ENCODE measurements at regions not wholly inside any gene's neighbourhood (a gene's known extent, or its start where the extent isn't known, plus 50 kb on each side); places are given as distances from the start of the nearest gene placed in this dataset.
"Not testable (repeated sequence)": the region's sequence is repeated elsewhere in the genome, so short reads cannot be mapped to it uniquely, and the experiment has no call there.

DNA sequence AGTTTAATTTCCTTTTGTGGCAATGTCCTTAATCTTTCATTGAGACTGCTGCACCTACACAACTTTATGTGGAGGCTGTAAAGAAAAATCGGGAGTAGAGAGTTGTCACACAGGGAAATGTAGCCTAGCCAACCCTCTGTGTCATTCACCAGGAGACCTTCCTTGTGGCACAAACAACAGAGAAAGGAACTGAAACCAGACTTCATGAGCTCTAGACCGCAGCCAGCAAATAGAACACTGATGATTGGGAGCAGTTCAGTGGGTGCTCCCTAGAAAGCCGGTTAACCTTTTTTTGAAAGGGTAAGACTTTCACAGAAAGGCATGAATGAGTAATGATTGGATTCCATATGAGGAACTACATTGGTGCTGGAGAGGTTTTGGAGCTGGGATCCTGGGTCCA is 1752.4 kb upstream of the CELF4 start:
- no peak for DNase-seq (ENCODE audit: low read depth in 2 of 2)

DNA sequence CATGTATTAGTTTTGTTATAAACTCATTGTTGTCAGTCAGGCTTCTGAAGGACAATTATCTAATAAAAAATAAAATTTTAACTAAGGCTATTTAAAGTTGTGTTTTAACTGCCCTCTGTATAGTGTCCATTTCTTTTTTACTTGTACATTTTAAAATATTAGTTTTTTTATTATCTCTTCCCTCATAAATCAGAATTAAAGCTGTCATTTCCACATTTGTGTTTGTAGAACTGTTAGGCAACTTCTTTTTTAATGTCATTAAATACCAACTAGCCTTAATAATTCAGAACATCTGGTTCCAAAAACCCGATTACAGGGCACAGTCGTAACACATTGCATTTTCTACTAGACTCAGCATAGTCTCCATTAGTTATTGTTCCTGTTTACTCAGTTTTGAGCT is 1749.0 kb upstream of the CELF4 start:
- DNase-seq (ENCODE audit: low read depth in 2 of 2) = no peak

DNA sequence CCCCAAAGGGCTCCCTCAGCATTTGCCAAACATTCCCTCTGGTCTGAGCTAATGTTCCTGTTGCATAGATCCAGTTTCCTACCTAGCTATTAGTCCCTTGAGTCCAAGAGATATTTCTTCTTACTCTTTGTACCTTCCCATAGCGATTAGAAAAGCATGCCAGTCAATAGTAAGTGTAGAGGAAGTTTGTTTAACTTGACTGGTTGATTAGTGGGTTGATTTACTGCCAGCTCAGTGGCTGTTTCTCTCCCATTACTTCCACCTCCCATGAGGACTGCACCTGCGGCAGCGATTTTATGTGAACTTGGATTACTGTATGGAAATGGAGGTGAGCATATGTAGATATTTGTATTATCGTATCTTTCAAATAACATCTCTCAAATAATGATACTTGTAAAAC is 1748.4 kb upstream of the CELF4 start:
- DNase-seq (ENCODE audit: low read depth in 2 of 2) = no peak

DNA sequence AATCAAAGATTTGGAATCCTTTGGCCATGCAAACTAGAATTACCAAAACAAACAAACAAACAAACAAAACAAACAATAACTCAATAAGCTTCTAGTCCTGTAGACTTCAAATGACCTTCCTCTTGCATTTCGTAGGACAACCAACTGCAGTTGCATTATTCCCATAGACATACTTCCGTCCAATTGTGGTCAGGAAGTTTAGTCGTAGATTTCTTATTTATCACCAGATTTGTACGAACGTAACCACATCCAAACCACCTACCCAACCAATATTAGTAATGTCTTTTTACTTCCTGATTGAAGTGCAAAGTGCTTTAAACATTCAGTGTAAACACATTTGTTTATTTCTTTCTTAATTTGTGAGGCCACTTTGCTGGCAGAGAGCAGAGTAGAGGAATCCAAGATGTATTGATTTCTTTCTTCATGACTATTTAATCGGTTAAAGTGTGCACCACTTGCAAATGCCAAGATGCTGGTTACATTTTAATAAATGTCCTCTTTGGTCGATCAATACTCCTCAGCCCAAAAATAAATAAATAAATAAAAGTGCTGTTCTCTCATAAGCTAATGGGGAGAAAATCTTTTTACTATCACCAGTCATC is 1745.6 kb upstream of the CELF4 start:
- no peak for DNase-seq (ENCODE audit: low read depth in 2 of 2)

DNA sequence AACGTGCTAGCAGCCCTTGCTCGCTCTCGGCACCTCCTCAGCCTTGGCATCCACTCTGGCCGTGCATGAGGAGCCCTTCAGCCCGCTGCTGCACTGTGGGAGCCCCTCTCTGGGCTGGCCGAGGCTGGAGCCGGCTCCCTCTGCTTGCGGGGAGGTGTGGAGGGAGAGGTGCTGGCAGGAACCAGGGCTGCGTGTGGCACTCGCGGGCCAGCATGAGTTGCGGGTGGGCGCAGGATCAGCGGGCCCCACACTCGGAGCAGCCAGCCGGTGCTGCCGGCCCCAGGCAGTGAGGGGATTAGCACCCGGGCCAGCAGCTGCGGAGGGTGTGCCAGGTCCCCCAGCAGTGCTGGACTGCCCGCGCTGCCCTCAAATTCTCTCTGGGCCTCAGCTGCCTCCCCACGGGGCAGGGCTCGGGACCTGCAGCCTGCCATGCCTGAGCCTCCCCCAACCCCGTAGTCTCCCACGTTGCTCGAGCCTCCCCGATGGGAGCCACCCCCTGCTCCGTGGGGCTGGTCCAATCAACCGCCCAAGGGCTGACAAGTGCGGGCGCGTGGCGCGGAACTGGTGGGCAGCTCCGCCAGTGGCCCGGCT is 1743.4 kb upstream of the CELF4 start:
- not testable (repeated sequence) for DNase-seq (ENCODE audit: low read depth in 2 of 2)

DNA sequence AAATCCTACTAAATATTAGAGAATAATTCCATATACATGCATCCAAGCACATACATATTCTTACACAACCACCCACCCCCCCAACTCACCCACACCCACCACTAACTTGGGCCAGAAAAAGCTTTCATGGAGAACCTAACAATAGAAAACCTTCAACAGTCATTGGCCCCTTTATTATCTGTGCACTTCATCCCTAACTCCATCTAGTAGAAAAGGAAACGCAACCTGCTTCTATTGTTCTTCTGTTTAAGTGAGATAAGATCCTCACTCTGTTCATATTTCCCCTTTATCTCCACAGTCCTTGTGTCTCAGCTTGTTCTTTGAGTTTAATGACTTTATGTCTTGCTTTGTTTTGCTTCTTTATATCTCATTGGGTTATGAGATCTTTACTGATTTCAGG is 1740.2 kb upstream of the CELF4 start:
- DNase-seq (ENCODE audit: low read depth in 2 of 2) = no peak

DNA sequence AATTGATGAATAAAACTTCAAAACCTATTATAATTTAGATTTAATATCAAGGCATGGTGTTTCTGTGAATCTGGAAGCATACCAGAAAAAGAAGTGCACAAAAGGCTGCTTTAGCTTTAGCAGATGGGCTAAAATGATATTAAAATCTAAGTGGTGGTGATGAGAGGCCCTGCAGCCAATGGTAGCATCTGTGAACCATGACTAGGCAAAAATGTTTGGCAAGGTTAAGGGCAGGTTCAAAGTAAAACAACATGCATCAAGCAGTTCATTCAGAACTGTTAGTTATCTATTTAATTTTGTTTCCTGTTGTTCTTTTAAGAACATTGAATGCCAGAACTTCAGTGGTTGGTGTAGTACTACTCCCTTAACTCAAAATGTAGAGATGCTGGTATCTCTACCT is 1736.9 kb upstream of the CELF4 start:
- DNase-seq (ENCODE audit: low read depth in 2 of 2) = no peak

DNA sequence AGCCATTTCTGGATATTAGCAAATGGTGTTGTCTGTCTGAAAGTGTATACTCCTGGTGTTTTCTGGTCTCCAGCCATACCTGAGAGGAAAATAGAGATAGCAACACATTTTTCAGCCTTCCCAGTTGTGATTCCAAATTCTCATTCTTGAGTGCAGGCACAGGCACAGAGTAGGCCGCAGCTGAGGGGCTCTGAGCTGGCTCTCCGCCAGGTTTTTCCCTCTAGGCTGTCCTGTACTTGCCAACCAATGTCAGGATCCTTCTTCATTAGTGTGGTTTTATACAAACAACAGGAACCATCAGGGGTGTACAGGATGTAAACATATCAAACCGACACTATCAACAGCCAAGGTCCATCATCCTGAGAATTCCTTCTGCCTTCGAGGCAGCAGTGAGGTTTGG is 1733.6 kb upstream of the CELF4 start:
- no peak for DNase-seq (ENCODE audit: low read depth in 2 of 2)

DNA sequence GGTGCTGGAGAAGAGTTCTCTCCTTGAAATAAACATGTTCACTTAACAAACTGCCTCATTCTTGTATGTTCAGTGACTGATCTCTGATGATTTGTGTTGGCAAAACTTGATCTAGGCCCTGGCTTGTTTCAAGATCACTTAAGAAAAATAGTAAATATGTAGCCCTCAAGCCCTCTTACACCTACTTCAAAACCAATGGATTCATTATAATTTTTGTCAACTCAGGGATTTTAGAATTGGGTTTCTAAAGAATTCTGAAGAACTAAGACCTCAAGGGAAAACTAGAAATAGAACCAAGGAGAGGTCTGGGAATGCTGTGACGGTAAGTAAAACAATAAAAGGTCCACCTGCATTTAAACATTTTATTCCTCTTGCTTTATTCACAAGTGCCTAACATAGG is 1731.6 kb upstream of the CELF4 start:
- no peak for DNase-seq (ENCODE audit: low read depth in 2 of 2)

DNA sequence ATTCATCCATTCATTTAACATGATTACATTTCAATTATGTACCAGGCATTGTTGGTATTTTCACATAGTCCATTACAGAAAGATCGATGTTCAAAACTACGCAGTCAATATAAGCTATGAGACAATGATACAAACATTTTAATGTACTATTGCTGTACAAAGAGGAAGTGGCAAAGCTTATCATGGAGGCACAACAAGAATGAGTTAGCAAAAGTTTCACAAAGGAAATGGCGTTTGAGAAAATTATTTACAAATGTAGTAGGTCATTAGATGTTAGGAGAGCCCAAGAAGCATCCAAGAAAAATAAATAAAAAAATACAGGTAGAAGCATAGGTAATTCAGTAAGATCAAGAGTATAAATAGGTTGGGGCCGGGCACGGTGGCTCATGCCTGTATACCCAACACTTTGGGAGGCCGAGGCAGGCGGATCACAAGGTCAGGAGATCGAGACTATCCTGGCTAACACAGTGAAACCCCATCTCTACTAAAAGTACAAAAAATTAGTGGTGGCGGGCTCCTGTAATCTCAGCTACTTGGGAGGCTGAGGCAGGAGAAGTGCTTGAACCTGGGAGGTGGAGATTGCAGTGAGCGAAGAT is 1730.8 kb upstream of the CELF4 start:
- no peak for DNase-seq (ENCODE audit: low read depth in 2 of 2)

DNA sequence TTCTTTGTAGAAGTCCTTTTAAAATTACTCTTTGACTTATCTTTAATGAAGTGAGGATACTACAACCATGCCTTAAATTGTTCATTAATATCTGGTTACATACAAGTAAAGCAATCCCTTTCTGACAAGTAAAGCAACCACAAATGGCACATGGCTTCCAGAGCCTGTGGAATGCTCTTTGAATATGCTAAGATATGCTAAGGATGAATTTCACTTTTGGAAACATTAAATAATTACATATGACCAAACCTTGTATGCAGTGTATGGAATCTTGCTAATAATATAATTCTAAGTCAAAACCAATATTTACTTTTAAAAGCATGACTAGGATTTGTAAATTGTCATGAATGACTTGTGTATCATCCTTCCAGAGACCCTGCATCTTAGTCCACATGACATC is 1711.2 kb upstream of the CELF4 start:
- DNase-seq (ENCODE audit: low read depth in 2 of 2) = no peak

DNA sequence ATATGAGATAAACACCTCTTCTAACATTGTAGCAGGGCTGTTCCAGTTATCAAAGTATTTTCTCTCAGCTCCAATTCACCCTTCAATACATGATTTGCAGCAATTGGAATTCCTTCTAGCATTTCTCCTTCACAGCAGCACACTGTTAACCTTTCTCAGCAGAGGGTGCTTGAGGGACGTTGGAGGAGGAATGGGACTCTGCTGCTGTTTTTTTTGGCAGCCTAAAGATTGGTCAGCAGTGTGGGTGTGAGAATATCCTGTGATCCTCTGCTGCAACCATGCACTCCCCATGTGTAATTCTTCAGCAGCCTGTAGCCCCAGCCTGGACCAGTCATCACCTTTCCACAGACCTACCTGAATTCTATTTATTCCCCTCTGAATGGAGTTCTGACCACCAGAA is 1708.9 kb upstream of the CELF4 start:
- no peak for DNase-seq (ENCODE audit: low read depth in 2 of 2)

DNA sequence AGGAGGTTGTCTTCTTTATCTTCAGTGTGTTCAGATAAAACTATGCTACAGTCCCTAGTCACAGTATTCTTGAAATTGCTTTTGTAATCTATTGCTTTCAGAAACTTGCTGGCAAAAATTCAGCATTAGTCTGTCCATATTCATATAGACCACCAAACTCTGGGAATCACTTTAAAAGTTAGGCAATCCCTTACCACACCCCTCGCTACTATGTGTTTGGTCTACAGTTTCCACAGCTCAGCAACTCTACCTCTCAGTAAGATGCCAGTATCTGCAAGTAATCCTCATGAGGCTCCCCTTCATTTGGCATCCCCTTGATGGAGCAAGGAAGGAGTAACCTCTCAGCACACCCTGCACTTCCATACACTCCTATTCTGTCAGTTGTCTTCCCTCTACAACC is 1706.6 kb upstream of the CELF4 start:
- DNase-seq (ENCODE audit: low read depth in 2 of 2) = no peak

DNA sequence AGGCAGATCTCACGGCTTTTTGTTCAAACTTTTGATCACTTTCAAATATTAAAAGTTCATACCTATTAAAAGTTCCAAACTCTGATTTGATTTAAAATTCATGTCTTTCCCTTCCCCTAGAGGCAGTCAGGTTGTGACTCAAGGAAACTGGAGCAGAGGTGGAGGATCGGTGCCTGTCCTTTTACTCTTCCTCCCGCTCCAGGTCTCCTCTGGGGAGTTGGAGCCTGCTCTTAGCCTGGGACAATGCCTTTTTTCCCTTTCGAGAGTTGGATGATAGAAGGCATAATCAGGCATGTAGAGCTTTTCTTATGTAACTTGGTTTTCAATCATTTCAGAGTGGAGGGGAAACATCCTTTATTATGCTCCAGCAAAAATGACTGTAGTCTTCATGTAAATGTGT is 1706.1 kb upstream of the CELF4 start:
- DNase-seq (ENCODE audit: low read depth in 2 of 2) = no peak

DNA sequence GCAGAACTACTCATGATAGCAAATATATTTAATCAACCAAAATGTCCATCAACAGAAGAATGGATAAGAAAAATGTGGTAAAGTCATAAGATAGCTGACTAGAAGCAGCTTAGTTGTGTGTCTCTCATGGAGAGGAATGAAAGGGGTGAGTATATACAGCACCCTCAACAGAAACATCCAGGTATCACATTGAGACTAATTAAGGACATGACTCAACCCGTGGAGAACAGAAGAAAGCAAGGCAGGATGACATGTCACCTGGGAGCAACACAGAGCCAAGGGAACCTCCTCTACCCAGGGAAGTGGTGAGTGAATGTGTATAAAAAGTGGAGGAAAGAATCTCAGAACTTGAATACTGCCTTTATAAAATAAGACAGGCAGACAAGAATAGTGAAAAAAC is 1695.0 kb upstream of the CELF4 start:
- no peak for DNase-seq (ENCODE audit: low read depth in 2 of 2)

DNA sequence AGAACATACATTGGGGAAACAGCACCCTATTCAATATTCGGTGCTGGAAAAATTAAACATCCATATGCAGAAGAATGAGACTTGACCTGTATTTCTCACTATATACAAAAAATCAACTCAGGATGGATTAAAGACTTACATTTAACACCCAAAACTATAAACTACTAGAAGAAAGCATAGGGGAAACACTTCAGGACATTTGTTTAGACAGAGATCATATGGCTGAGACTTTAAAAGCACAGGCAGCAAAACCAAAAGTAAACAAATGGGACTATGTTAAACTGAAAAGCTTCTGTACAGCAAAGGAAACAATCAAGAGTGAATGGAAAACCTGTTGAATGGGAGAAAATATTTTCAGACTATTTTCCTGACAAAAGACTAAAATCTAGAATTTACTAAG is 1694.1 kb upstream of the CELF4 start:
- DNase-seq (ENCODE audit: low read depth in 2 of 2) = no peak

DNA sequence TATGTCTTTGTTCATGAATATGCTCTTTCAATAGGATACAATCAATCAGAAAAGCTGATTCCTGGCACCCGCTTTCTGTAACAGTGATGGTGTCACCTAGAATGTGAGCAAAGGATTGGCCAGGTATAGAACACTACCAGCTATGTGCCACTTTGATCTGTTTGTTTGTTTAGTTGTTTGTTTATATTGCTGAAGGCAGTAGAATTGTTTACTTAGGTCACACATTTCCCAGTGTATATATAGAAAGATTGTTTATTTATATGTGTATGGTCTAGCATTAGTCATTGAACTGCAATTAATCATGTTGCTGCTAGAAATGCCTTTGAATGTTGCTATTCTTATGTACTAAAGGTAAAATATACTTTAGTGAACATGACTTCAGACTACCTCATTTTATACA is 1678.6 kb upstream of the CELF4 start:
- no peak for DNase-seq (ENCODE audit: low read depth in 2 of 2)

DNA sequence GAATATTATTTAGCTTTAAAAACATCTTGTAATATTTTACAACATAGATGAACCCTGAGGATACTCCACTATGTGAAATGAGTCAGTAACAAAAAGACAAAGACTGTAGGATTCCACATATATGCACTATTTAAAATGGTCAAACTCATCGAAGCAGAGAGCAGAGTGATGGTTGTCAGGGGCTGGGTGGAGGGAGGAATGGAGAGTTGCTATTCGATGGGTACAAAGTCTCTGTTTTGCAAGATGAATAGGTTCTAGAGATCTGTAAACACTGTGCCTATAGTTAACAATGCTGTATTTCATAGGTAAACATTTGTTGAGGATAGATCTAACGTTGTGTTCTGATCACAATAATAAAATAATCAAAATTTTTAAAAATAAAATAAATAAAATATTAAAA is 1675.9 kb upstream of the CELF4 start:
- DNase-seq (ENCODE audit: low read depth in 2 of 2) = no peak

DNA sequence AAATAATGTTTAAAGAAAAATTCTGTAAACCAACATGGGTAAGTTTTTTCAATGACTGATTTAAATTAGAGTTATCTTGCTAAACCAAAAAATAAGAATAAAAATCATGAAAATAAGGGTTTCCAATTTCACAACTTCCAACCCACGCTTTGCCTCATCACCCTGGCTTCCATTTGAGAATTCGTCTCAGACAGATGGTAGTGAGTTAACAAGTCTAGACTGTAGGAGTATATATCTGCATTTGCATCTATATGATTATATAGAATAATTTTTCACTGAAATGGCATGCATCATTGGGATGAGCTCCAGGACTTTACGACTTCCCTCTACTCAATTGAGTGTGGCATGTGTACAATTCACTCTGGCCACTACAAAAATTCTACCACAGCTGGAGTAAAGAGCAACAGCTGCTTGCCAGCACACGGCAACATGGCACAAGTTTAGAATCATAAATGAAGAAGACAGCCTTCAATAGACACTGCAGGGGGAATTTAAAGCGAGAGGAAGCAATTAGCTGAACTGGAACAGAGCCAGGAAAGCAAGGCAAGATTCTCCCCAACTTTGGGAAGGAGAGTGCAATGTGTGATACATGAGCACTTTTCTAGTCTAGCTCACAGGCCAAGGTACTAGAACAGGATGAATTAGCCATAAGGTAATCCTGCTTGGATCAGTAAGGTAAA is 1673.5 kb upstream of the CELF4 start:
- no peak for DNase-seq (ENCODE audit: low read depth in 2 of 2)

DNA sequence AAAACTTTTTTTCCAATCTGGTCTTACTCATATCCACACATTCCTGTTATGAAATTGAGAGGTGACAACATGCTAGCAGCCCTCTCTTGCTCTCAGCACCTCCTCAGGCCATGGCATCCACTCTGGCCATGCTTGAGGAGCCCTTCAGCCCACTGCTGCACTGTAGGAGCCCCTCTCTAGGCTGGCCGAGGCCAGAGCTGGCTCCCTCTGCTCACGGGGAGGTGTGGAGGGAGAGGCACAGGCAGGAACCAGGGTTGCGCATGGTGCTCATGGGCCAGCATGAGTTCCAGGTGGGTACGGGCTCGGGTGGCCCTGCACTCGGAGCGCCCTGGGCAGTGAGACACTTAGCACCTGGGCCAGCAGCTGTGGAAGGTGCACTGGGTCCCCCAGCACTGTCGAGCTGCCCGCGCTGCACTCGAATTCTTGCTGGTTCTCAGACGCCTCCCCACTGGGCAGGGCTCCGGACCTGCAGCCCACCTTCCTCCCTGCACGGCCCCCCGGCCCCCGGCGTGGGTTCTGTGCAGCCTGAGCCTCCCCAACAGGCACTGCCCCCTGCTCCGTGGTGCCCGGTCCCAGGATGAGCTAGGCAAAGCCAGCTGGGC is 1669.6 kb upstream of the CELF4 start:
- no peak for DNase-seq (ENCODE audit: low read depth in 2 of 2)

DNA sequence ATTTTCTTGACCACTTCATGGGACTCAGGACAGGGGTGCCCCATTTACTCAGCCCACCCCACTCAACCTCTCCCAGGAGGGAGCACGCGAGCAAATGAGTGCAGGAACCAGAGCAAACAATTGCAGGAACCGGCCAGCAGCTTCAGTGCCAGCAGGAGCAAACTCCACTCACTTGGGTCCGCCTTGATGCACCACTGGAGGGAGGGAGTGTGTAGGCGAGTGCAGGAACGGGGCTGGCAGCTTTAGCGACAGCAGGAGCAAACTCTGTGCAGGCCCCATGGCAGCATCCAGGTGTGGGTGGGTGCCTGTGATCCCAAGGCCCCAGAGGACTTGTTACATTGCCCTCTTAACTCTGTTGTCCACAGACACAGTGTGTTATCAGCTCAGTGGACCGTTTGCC is 1667.3 kb upstream of the CELF4 start:
- no peak for DNase-seq (ENCODE audit: low read depth in 2 of 2)

DNA sequence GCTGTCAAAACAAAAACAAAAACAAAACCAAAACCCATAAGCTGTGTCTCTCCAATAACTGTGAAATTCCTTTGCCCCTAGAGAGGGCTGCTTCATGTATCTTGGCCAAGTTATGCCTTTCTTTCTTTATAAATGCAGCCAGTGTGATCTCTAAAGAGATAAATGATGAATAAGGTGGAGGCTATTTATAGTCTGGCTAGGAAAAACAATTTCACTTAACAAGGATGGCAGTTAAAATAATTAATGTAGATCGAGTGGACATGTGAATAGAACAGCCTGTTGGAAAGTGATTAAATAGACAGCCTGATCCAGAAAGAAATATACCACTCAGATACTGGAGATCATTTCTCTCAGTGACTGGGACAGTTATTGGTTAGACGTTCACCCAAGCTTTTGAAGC is 1666.9 kb upstream of the CELF4 start:
- DNase-seq (ENCODE audit: low read depth in 2 of 2) = no peak

Data from stimulated activated CD4-positive, alpha-beta T cell treated with anti-CD3 and anti-CD28 coated beads, Interleukin-4, amount 100 ng/mL, for 48 hours (primary cell).